GM18502 (cell line): ENCODE measurements at regions not wholly inside any gene's neighbourhood (a gene's known extent, or its start where the extent isn't known, plus 50 kb on each side); places are given as distances from the start of the nearest gene placed in this dataset.

Source experiments
- ATAC-seq: cut with Tn5 transposase; IDR thresholded peaks from one replicate; pipeline ENCODE4 v1.9.1; 2021; ENCODE audit warnings: mild to moderate bottlenecking; ENCODE audit not compliant: unreplicated experiment, poor library complexity

- no peak for ATAC-seq
Observed at GRCh38 chr5:163377982-163378381, 59.4 kb upstream of the CCNG1 start.

GRCh38 chr5:163379298-163380155, 57.9 kb upstream of the CCNG1 start:
- ATAC-seq = no peak

- ATAC-seq = no peak
Observed at GRCh38 chr5:163381832-163382231, 55.6 kb upstream of the CCNG1 start.

- no peak for ATAC-seq
Observed at GRCh38 chr5:163383754-163384153, 53.6 kb upstream of the CCNG1 start.

GRCh38 chr5:163384669-163385068, 52.7 kb upstream of the CCNG1 start:
- no peak for ATAC-seq

DNA sequence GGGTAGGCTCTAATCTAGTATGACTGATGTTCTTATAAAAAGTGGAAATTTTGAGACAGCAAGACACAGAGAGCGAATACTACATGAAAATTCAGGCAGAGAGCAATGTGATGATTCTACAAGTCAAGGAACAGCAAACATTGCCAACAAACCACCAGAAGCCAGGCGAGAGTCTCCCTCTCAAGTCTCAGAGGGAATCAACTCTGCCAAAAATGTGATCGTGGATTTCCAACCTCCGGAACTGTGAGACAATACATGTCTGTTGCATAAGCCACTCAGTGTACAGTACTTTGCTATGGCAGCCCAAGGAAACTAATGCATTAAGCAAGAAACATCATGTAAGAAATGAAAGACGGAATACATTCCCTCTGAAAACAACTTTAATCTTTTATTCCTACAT, 52.1 kb upstream of the CCNG1 start:
- ATAC-seq = no peak

DNA sequence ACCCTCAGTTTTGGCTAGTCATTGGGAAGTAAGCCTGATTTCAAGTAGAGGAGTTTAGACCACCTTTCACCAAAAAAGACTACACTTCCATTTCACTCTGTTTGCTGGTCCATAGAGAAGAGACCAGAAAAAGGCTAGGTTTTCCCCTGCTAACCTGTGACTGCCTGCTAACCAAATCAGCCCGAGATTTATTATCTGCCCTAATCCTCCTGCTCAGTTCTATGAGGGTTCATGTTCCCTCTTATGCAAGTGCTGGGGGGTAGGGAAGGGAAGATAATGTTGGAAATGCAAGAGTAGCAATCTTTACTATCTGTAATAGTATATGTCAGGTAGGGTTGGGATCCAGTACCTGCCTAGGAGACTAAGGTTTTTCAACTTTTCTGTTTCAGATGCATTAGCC, 51.6 kb upstream of the CCNG1 start:
- ATAC-seq = no peak

DNA sequence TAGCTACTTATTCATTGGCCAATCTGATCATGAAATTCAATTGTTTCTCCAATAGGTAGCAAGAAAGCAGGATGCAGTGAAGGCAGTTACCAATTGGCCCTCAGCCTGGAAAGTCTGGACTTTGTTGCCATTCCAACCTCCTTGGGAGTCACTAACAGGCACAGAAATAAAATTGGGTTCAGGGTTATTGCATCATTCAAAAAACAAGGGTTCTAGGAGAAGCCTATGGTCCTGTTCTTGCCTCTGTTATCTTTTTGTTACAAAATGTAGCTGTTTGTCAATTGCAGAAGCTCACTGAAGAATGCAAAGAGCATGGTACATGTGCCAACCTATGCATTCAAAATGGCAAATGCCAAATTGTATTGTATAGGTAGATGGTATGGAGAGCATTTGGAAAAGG, 51.0 kb upstream of the CCNG1 start:
- no peak for ATAC-seq

DNA sequence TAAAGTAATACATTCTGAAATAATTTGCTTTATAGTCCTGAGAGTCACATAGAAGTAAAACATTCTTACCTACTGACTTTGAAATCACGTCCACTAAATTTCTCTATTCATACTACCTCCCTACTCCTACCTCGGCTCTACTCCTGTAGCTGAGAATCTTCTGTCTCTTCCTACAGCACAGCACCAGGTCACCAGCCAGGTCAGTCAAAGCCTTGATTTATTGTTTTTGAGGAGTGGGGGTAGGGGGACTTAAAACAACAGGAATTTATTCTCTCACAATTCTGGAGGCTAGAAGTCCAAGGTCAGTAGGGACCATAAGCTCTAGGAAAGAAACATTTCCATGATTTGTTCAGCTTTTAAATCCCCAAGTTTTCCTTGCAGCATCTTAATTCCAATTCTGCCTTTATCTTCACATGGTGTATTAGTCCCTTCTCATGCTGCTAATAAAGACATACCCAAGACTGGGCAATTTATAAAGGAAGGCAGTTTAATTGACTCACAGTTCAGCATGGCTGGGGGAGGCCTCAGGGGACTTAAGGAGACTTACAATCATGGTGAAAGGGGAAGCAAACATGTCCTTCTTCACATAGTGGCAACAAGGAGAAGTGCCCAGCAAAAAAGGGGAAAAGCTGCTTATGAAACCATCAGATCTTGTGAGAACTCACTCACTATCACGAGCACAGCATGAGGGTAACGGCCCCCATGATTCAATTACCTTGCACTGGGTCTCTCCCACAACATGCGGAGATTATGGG, 49.6 kb upstream of the CCNG1 start:
- ATAC-seq = no peak
